ENCODE measurements at regions not wholly inside any gene's neighbourhood (a gene's known extent, or its start where the extent isn't known, plus 50 kb on each side); places are given as distances from the start of the nearest gene placed in this dataset.

DNA sequence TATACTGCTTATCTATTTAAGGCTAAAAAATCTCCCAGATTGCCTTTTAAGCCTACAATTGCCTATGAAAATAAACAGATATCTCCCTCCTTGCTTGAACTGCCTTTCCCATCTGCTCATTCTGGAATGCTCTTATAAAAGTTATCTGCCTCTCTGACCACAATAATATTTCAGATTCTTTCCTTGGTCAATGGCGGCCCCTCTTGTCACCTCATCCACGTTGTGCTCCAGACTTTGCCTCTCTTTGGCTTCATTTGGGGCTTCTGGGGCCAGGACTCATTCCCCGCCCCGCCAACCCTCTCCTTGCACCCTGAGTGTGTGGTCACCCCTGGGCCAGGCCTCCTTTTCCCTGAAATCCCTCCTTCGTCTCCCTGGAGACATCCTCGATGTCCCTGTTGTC is 110.0 kb upstream of the RPS23 start (continued):
- TF ChIP-seq ZSCAN21 (CRISPR knock-in tag; IDR thresholded peaks at IDR 0.05; ENCODE audit: borderline replicate concordance), result no peak
- no peak for TF ChIP-seq E2F2 (CRISPR knock-in tag; IDR thresholded peaks at IDR 0.05; ENCODE audit: borderline replicate concordance)
- no peak for TF ChIP-seq ZNF383 (CRISPR knock-in tag; IDR thresholded peaks at IDR 0.05; ENCODE audit: borderline replicate concordance)
- no peak for TF ChIP-seq SMC3 (IDR thresholded peaks at IDR 0.05; ENCODE audit: low read length)
- TF ChIP-seq ZNF263 (CRISPR knock-in tag; IDR thresholded peaks at IDR 0.05), result no peak
- TF ChIP-seq CBX2 (IDR thresholded peaks at IDR 0.05; ENCODE audit: low read depth, low read length), result no peak
- no peak for TF ChIP-seq CBX2 (CRISPR knock-in tag; IDR thresholded peaks at IDR 0.05; ENCODE audit: low read depth)
- no peak for TF ChIP-seq ZNF572 (CRISPR knock-in tag; IDR thresholded peaks at IDR 0.05)
- TF ChIP-seq CBX1 (IDR thresholded peaks at IDR 0.05; ENCODE audit: low read depth), result no peak
- no peak for TF ChIP-seq ETV5 (CRISPR knock-in tag; IDR thresholded peaks at IDR 0.05; ENCODE audit: borderline replicate concordance)
- TF ChIP-seq SMAD1 (CRISPR knock-in tag; IDR thresholded peaks at IDR 0.05; ENCODE audit: borderline replicate concordance, low read depth), result no peak
- TF ChIP-seq PTBP1 (IDR thresholded peaks at IDR 0.05; ENCODE audit: low read depth, low read length, poor library complexity, severe bottlenecking), result no peak

GRCh38 chr5:82387819-82388166 is 109.6 kb upstream of the RPS23 start:
- Histone ChIP-seq H3K4me1 (ENCODE audit: insufficient read depth, low read length) (peaks cover 65% of the 10 kb centered on the region), H3K4me3 (replicated peaks in 1 of 3; ENCODE audit: insufficient read depth in 1 of 3, low read depth in 2 of 3, low read length in 3 of 3) (peak overlapping the region in 1 of 3 experiments; percentile 9; a peak in 3 of 6 replicates), H3K27ac (ENCODE audit: extremely low read length, insufficient read depth, low read length) (peak overlapping the region; percentile 72), H3K27me3 (ENCODE audit: control insufficient read depth in 1 of 2, insufficient read depth in 2 of 2, low read length in 2 of 2) (no peaks in the 10 kb centered on the region), H3K36me3 (replicated peaks in 1 of 2; ENCODE audit: control insufficient read depth in 1 of 2, insufficient read depth in 2 of 2, low read length in 2 of 2) (no peaks in the 10 kb centered on the region), H3K9me3 (ENCODE audit: low read length) (no peaks in the 10 kb centered on the region), H3K4me2 (ENCODE audit: low read depth, low read length) (peak overlapping the region; percentile 61), H2AFZ (ENCODE audit: low read length) (no peak overlapping the region), H3K9ac (ENCODE audit: insufficient read depth, low read depth, low read length) (peak overlapping the region; percentile 61), H4K20me1 (ENCODE audit: insufficient read depth, low read length) (no peaks in the 10 kb centered on the region), H3K79me2 (ENCODE audit: insufficient read depth, low read length) (no peaks in the 10 kb centered on the region)
- intact Hi-C loops (cut with micrococcal nuclease; ENCODE audit: unreplicated experiment) (loop anchor here (1.0 to 2.0 kb wide), 9 partner anchors 10 to 1189 kb away; partner anchors contain the start of genes TMEM167A and XRCC4), in situ Hi-C loops (cut with HindIII; ENCODE audit: extremely low pct_ligation_motif_present, low pct_unique_long_range_greater_than_20kb) (no loop called here)
- 0% methylated on average over 5 of the region's 5 CpGs for WGBS (ENCODE audit: low lambda C conversion rate)
- ATAC-seq, result no peak; the same call in 2 of the 3 replicates
- no TSS peak for BruUV-seq (replicated peaks)
- CTCF ChIA-PET (ENCODE audit: low intra/inter-chr PET ratio, low total read pairs), result no interaction called here
- POLR2A ChIA-PET, result interaction anchor here (0.8 to 5.0 kb wide), 14 partner anchors 9 to 1174 kb away, joined by 3 to 52 read pairs (median 14); partner anchors contain the start of genes TMEM167A and XRCC4
- DNase-seq (ENCODE audit: low spot score), result no peak
- FAIRE-seq, result no peak
- TF ChIP-seq ZNF749 (CRISPR knock-in tag; IDR thresholded peaks at IDR 0.05; ENCODE audit: borderline replicate concordance) (0 out of 2 replicates have a peak, but pooled peaks have one; percentile 43), MIER3 (CRISPR knock-in tag; IDR thresholded peaks at IDR 0.05; ENCODE audit: borderline replicate concordance) (no peak), POLR2G (IDR thresholded peaks at IDR 0.05; ENCODE audit: low read depth, low read length) (peak; percentile 37), RELA (CRISPR knock-in tag; IDR thresholded peaks at IDR 0.05) (no peak), DNMT3B (CRISPR knock-in tag; conservative IDR thresholded peaks at IDR 0.05) (0 out of 2 replicates have a peak, but pooled peaks have one; percentile 13), CHD4 (IDR thresholded peaks at IDR 0.05; ENCODE audit: borderline replicate concordance, low read length) (peak; percentile 44; the same call in 1 of the 2 replicates), ZSCAN21 (CRISPR knock-in tag; IDR thresholded peaks at IDR 0.05; ENCODE audit: borderline replicate concordance) (peak; percentile 33; the same call in 1 of the 2 replicates), CBX1 (IDR thresholded peaks at IDR 0.05; ENCODE audit: low read depth) (no peak), SSRP1 (CRISPR knock-in tag; IDR thresholded peaks at IDR 0.05) (peak; percentile 76; the same call in 1 of the 2 replicates)
- TF ChIP-seq, protein P1, sequence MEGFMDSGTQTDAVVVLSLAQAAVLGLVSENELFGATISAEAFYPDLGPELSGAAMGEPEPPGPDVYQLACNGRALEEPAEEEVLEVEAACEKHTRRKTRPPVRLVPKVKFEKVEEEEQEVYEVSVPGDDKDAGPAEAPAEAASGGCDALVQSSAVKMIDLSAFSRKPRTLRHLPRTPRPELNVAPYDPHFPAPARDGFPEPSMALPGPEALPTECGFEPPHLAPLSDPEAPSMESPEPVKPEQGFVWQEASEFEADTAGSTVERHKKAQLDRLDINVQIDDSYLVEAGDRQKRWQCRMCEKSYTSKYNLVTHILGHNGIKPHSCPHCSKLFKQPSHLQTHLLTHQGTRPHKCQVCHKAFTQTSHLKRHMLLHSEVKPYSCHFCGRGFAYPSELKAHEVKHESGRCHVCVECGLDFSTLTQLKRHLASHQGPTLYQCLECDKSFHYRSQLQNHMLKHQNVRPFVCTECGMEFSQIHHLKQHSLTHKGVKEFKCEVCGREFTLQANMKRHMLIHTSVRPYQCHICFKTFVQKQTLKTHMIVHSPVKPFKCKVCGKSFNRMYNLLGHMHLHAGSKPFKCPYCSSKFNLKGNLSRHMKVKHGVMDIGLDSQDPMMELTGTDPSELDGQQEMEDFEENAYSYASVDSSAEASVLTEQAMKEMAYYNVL (CRISPR knock-in tag; IDR thresholded peaks at IDR 0.05; ENCODE audit: borderline replicate concordance), result peak; percentile 4; the same call in 1 of the 2 replicates

Measured in HepG2 (cell line).